Mesenchymal stem cell (in vitro differentiated cells and primary cell): ENCODE measurements at regions not wholly inside any gene's neighbourhood (a gene's known extent, or its start where the extent isn't known, plus 50 kb on each side); places are given as distances from the start of the nearest gene placed in this dataset.

Experiments used
- DNase-seq: peaks from one replicate; pipeline ENCODE4 v3.0.0-alpha.2; 2013
- H2AFZ ChIP-seq: one replicate; pipeline ENCODE4 v1.6.1; 2013; ENCODE audit warnings: low read depth, mild to moderate bottlenecking, control low read depth, inconsistent platforms, low read length, moderate library complexity
- H2AK5ac ChIP-seq: 2 replicates; pipeline ENCODE4 v1.6.1; 2013; ENCODE audit warnings: low read length, moderate library complexity, mild to moderate bottlenecking, inconsistent platforms; ENCODE audit not compliant: severe bottlenecking
- H2BK120ac ChIP-seq: one replicate; pipeline ENCODE4 v1.6.1; 2013; ENCODE audit warnings: low read depth, mild to moderate bottlenecking, inconsistent platforms, low read length, moderate library complexity
- H2BK12ac ChIP-seq, 2 experiments: one replicate each; pipeline ENCODE4 v1.6.1; 2013; ENCODE audit warnings: inconsistent platforms in 2 of 2, low read length in 2 of 2, mild to moderate bottlenecking in 2 of 2, moderate library complexity in 2 of 2, control low read depth in 1 of 2
- H2BK15ac ChIP-seq: one replicate; pipeline ENCODE4 v1.6.1; 2013; ENCODE audit warnings: mild to moderate bottlenecking, low read depth, inconsistent platforms; ENCODE audit not compliant: poor library complexity, severe bottlenecking
- H2BK5ac ChIP-seq: 2 replicates; pipeline ENCODE4 v1.6.1; 2013; ENCODE audit warnings: low read depth, mild to moderate bottlenecking, low read length, control low read depth, inconsistent platforms; ENCODE audit not compliant: poor library complexity, severe bottlenecking
- H3K14ac ChIP-seq, 2 experiments: one replicate each; pipeline ENCODE4 v1.6.1; 2013; ENCODE audit warnings: inconsistent platforms in 2 of 2, low read length in 2 of 2, control low read depth in 1 of 2, mild to moderate bottlenecking in 1 of 2, moderate library complexity in 1 of 2
- H3K18ac ChIP-seq, 2 experiments: one replicate each; pipeline ENCODE4 v1.6.1; 2013; ENCODE audit warnings: inconsistent platforms in 2 of 2, low read length in 2 of 2, control low read depth in 1 of 2, low read depth in 1 of 2, mild to moderate bottlenecking in 1 of 2
- H3K23ac ChIP-seq, 2 experiments: one replicate each; pipeline ENCODE4 v1.6.1; 2013; ENCODE audit warnings: inconsistent platforms in 2 of 2, low read length in 2 of 2, mild to moderate bottlenecking in 2 of 2, moderate library complexity in 2 of 2, control low read depth in 1 of 2
- H3K27ac ChIP-seq: 2 replicates; pipeline ENCODE4 v1.5.1; 2013; ENCODE audit warnings: mild to moderate bottlenecking, moderate library complexity, low read length, control low read depth, inconsistent platforms; ENCODE audit not compliant: poor library complexity, severe bottlenecking
- H3K27me3 ChIP-seq, 2 experiments: 2 replicates each; pipeline versions ENCODE4 v1.6.1 to v1.7.0; 2013; ENCODE audit warnings: low read length in 2 of 2, mild to moderate bottlenecking in 2 of 2, moderate library complexity in 2 of 2, control low read depth in 1 of 2, inconsistent platforms in 1 of 2; ENCODE audit not compliant: control insufficient read depth in 1 of 2, insufficient read depth in 1 of 2
- H3K36me3 ChIP-seq, 2 experiments: 2 replicates each; pipeline versions ENCODE4 v1.6.1 to v1.7.0; 2013; ENCODE audit warnings: low read length in 2 of 2, control low read depth in 1 of 2, inconsistent platforms in 1 of 2, low read depth in 1 of 2, mild to moderate bottlenecking in 1 of 2; ENCODE audit not compliant: insufficient read depth in 2 of 2, control insufficient read depth in 1 of 2
- H3K4ac ChIP-seq, 2 experiments: one replicate each; pipeline ENCODE4 v1.6.1; 2013; ENCODE audit warnings: inconsistent platforms in 2 of 2, low read length in 2 of 2, mild to moderate bottlenecking in 2 of 2, moderate library complexity in 2 of 2, control low read depth in 1 of 2, low read depth in 1 of 2
- H3K4me1 ChIP-seq: 2 replicates; pipeline ENCODE4 v1.6.1; 2013; ENCODE audit warnings: low read depth, low read length, control low read depth; ENCODE audit not compliant: control insufficient read depth, insufficient read depth
- H3K4me2 ChIP-seq: 2 replicates; pipeline ENCODE4 v1.6.1; 2013; ENCODE audit warnings: low read length, mild to moderate bottlenecking, inconsistent platforms; ENCODE audit not compliant: poor library complexity, severe bottlenecking
- H3K4me3 ChIP-seq, 2 experiments: 2 replicates each; pipeline versions ENCODE4 v1.5.1 to v1.7.0; 2013; ENCODE audit warnings: low read length in 2 of 2, mild to moderate bottlenecking in 2 of 2, control low read depth in 1 of 2, low read depth in 1 of 2; ENCODE audit not compliant: insufficient read depth in 1 of 2
- H3K79me1 ChIP-seq: replicated peaks from 2 replicates; pipeline ENCODE4 v1.6.1; 2013; ENCODE audit warnings: mild to moderate bottlenecking, control low read depth, low read length, inconsistent platforms; ENCODE audit not compliant: poor library complexity, severe bottlenecking
- H3K9ac ChIP-seq: 2 replicates; pipeline ENCODE4 v1.7.0; 2013; ENCODE audit warnings: mild to moderate bottlenecking, low read length, moderate library complexity
- H3K9me3 ChIP-seq: 2 replicates; pipeline ENCODE4 v1.7.0; 2013; ENCODE audit warnings: mild to moderate bottlenecking, low read length; ENCODE audit not compliant: control insufficient read depth
- H4K8ac ChIP-seq: one replicate; pipeline ENCODE4 v1.6.1; 2013; ENCODE audit warnings: inconsistent platforms, mild to moderate bottlenecking, low read length, moderate library complexity
- H4K91ac ChIP-seq: one replicate; pipeline ENCODE4 v1.6.1; 2013; ENCODE audit warnings: mild to moderate bottlenecking, low read length, inconsistent platforms
- WGBS: methylation state at CpG from one replicate; pipeline ENCODE4 v1.1.7; 2013; ENCODE audit warnings: mixed read lengths; 5-methylcytosine and 5-hydroxymethylcytosine counted together

DNA sequence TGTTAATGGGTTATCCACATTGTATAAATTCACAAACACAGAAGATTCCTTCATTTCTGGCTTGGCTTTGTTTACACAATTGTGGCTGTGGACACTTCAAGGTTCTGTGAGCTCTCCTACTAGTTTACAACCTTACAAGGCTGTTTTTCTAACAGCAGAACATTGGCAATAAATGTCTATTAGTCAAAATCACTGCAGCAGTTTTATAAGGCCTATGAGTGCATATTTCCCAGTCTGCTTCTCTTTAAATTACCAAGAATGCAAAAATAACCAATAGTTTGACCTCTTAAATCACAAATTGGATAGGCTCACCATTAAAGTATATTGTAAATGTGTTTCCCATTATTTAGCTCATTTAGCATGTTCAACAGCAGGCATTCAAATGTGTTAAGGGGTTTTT is 239.2 kb downstream of the DKK2 start:
- no peak overlapping the region for H3K23ac ChIP-seq
- H3K14ac ChIP-seq: no peak overlapping the region
- no peaks in the 10 kb centered on the region for H3K36me3 ChIP-seq
- H3K4me2 ChIP-seq: no peak overlapping the region
- no peaks in the 10 kb centered on the region for H3K9me3 ChIP-seq
- H2AK5ac ChIP-seq: no peak overlapping the region
- H2BK120ac ChIP-seq: no peak overlapping the region
- DNase-seq: peak; percentile 43
- H2BK5ac ChIP-seq: no peak overlapping the region
- H4K8ac ChIP-seq: no peak overlapping the region
- H2BK15ac ChIP-seq: no peak overlapping the region
- H3K4me1 ChIP-seq: no peaks in the 10 kb centered on the region
- no peak overlapping the region for H3K4me3 ChIP-seq
- H3K27ac ChIP-seq: no peak overlapping the region
- H3K4ac ChIP-seq: no peak overlapping the region
- H3K18ac ChIP-seq: no peak overlapping the region
- H3K79me1 ChIP-seq: no peaks in the 10 kb centered on the region
- H4K91ac ChIP-seq: no peak overlapping the region
- no peak overlapping the region for H3K9ac ChIP-seq
- H2AFZ ChIP-seq: no peak overlapping the region
- no peaks in the 10 kb centered on the region for H3K27me3 ChIP-seq
- no peak overlapping the region for H2BK12ac ChIP-seq

- no peaks in the 10 kb centered on the region for H3K9me3 ChIP-seq
- H3K4ac ChIP-seq: no peak overlapping the region
- no peaks in the 10 kb centered on the region for H3K36me3 ChIP-seq
- H2BK12ac ChIP-seq: no peak overlapping the region
- H3K4me3 ChIP-seq: no peak overlapping the region
- DNase-seq: no peak
- no peak overlapping the region for H3K4me2 ChIP-seq
- no peak overlapping the region for H3K23ac ChIP-seq
- no peak overlapping the region for H2AK5ac ChIP-seq
- H4K91ac ChIP-seq: no peak overlapping the region
- H3K18ac ChIP-seq: no peak overlapping the region
- no peak overlapping the region for H2BK5ac ChIP-seq
- H3K27me3 ChIP-seq: no peaks in the 10 kb centered on the region
- no peaks in the 10 kb centered on the region for H3K79me1 ChIP-seq
- H3K27ac ChIP-seq: no peak overlapping the region
- no CpG with 5 or more reads among the region's 1 CpG for WGBS
- H3K9ac ChIP-seq: no peak overlapping the region
- H3K4me1 ChIP-seq: no peaks in the 10 kb centered on the region
- no peak overlapping the region for H3K14ac ChIP-seq
- no peak overlapping the region for H2AFZ ChIP-seq
- no peak overlapping the region for H4K8ac ChIP-seq
- no peak overlapping the region for H2BK120ac ChIP-seq
- no peak overlapping the region for H2BK15ac ChIP-seq
These were observed 240.8 kb downstream of the DKK2 start for GRCh38 chr4:106795326-106795725.

- Histone ChIP-seq H2AFZ (no peak overlapping the region), H2BK12ac (no peak overlapping the region), H2BK120ac (no peak overlapping the region), H3K4me3 (no peak overlapping the region), H2AK5ac (no peak overlapping the region), H3K14ac (no peak overlapping the region), H2BK5ac (no peak overlapping the region), H2BK15ac (no peak overlapping the region), H3K79me1 (no peaks in the 10 kb centered on the region), H3K27me3 (no peaks in the 10 kb centered on the region), H3K27ac (no peak overlapping the region), H4K8ac (no peak overlapping the region), H3K23ac (no peak overlapping the region), H4K91ac (no peak overlapping the region), H3K9ac (no peak overlapping the region), H3K4me2 (no peak overlapping the region), H3K18ac (no peak overlapping the region), H3K4me1 (no peaks in the 10 kb centered on the region), H3K4ac (no peak overlapping the region), H3K36me3 (no peaks in the 10 kb centered on the region), H3K9me3 (no peaks in the 10 kb centered on the region)
- DNase-seq: no peak
These were observed 242.2 kb downstream of the DKK2 start for GRCh38 chr4:106793933-106794332.

DNA sequence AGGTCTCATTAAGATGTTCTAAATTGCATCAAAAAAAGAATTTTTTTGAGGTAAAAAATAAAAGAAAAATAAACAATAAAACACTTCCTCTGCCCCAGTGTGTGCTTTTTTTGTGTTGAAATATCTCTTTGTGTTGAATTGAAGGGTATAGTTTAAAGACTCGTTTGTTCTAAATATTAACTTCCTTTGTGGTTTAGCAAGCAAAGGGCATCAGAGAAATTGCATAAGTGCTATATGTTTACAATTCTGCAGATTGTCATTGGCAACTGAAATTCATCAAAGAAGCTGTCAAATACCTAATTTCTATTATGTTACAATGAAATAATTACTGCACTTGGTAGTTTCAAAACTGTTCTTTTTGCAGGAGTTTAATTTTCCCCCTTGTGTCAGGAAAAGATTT is 260.5 kb downstream of the DKK2 start:
- Histone ChIP-seq H3K4me1 (no peaks in the 10 kb centered on the region), H4K91ac (no peak overlapping the region), H4K8ac (no peak overlapping the region), H3K27me3 (no peaks in the 10 kb centered on the region), H3K4me3 (no peak overlapping the region), H3K4ac (no peak overlapping the region), H3K79me1 (no peaks in the 10 kb centered on the region), H2BK5ac (no peak overlapping the region), H3K18ac (no peak overlapping the region), H3K9me3 (no peaks in the 10 kb centered on the region), H2BK12ac (no peak overlapping the region), H3K14ac (no peak overlapping the region), H3K23ac (no peak overlapping the region), H3K9ac (no peak overlapping the region), H2AK5ac (no peak overlapping the region), H2BK120ac (no peak overlapping the region), H2BK15ac (no peak overlapping the region), H3K4me2 (no peak overlapping the region), H2AFZ (no peak overlapping the region), H3K27ac (no peak overlapping the region), H3K36me3 (no peaks in the 10 kb centered on the region)
- 0% methylated on average over 1 of the region's 1 CpG for WGBS
- no peak for DNase-seq
